ENCODE measurements at regions not wholly inside any gene's neighbourhood (a gene's known extent, or its start where the extent isn't known, plus 50 kb on each side); places are given as distances from the start of the nearest gene placed in this dataset.
"Not testable (repeated sequence)": the region's sequence is repeated elsewhere in the genome, so short reads cannot be mapped to it uniquely, and the experiment has no call there.

DNA sequence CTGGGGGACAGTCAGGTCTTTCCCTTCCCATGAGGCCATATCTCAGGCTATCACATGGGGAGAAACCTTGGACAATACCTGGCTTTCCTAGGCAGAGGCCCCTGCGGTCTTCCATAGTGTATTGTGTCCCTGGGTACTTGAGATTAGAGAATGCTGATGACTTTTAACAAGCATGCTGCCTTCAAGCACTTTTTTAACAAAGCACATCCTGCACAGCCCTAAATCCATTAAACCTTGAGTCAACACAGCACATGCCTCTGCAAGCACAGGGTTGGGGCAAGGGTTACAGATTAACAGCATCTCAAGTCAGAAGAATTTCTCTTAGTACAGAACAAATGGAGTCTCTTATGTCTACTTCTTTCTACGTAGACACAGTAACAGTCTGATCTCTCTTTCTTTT, 545.2 kb upstream of the NR2F2 start:
- H3K9ac ChIP-seq (ENCODE audit: low read length); H3K4me1 ChIP-seq (ENCODE audit: insufficient read depth, low read length); H3K4me3 ChIP-seq (ENCODE audit: low read depth in 1 of 2, low read length in 2 of 2); H3K27ac ChIP-seq (ENCODE audit: low read depth, low read length); H3K36me3 ChIP-seq (ENCODE audit: insufficient read depth, low read length); H3K27me3 ChIP-seq (ENCODE audit: control insufficient read depth in 1 of 2, insufficient read depth in 2 of 2, low read length in 2 of 2): not testable (repeated sequence)
- peaks cover 20% of the 10 kb centered on the region for H3K9me3 ChIP-seq (ENCODE audit: low read length)

DNA sequence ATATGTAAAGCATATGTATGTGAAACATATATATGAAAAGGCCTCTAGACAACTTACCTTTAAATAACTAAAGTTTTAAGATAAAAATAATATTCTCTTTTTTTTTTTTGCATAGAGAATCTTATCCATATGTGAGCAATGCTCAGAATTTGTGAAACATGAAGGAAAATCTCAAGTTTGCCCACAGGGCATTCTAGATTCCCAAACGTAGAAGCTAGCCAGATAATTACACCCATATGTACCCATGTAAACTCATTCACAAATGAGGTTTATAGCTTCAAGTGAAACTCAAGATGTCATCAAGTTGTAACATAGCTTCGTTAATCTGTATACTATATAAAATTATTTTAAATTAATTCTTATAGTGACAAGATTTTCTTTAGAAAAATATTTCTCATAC, 537.3 kb upstream of the NR2F2 start:
- H3K27ac ChIP-seq (ENCODE audit: low read depth, low read length) = no peak overlapping the region
- H3K9me3 ChIP-seq (ENCODE audit: low read length) = no peaks in the 10 kb centered on the region
- no peaks in the 10 kb centered on the region for H3K4me1 ChIP-seq (ENCODE audit: insufficient read depth, low read length)
- H3K27me3 ChIP-seq (ENCODE audit: control insufficient read depth in 1 of 2, insufficient read depth in 2 of 2, low read length in 2 of 2) = no peaks in the 10 kb centered on the region
- no peaks in the 10 kb centered on the region for H3K36me3 ChIP-seq (ENCODE audit: insufficient read depth, low read length)
- H3K9ac ChIP-seq (ENCODE audit: low read length) = no peak overlapping the region
- H3K4me3 ChIP-seq (ENCODE audit: low read depth in 1 of 2, low read length in 2 of 2) = no peak overlapping the region

DNA sequence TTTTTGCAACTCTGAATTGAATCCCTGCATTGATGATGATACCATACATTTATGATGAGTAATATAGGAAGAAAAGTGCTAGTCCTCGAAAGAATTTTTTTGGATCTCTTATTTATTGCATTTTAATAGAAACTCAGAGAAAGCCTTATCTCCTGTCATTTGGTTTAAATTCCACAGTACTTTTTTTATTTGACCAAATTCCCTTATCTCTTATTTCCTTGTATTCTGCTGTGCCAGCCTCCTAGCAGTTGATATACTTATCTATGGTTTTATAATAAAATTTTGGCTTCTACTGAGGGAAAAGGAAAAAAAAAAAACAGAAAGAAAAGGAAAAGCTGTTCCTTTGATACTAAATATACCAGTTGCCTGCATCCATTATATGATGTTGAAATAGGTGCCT, 535.1 kb upstream of the NR2F2 start:
- Histone ChIP-seq H3K9ac (ENCODE audit: low read length) (no peak overlapping the region), H3K9me3 (ENCODE audit: low read length) (no peaks in the 10 kb centered on the region), H3K27me3 (ENCODE audit: control insufficient read depth in 1 of 2, insufficient read depth in 2 of 2, low read length in 2 of 2) (no peaks in the 10 kb centered on the region), H3K4me3 (ENCODE audit: low read depth in 1 of 2, low read length in 2 of 2) (no peak overlapping the region), H3K4me1 (ENCODE audit: insufficient read depth, low read length) (no peaks in the 10 kb centered on the region), H3K27ac (ENCODE audit: low read depth, low read length) (no peak overlapping the region), H3K36me3 (ENCODE audit: insufficient read depth, low read length) (no peaks in the 10 kb centered on the region)

DNA sequence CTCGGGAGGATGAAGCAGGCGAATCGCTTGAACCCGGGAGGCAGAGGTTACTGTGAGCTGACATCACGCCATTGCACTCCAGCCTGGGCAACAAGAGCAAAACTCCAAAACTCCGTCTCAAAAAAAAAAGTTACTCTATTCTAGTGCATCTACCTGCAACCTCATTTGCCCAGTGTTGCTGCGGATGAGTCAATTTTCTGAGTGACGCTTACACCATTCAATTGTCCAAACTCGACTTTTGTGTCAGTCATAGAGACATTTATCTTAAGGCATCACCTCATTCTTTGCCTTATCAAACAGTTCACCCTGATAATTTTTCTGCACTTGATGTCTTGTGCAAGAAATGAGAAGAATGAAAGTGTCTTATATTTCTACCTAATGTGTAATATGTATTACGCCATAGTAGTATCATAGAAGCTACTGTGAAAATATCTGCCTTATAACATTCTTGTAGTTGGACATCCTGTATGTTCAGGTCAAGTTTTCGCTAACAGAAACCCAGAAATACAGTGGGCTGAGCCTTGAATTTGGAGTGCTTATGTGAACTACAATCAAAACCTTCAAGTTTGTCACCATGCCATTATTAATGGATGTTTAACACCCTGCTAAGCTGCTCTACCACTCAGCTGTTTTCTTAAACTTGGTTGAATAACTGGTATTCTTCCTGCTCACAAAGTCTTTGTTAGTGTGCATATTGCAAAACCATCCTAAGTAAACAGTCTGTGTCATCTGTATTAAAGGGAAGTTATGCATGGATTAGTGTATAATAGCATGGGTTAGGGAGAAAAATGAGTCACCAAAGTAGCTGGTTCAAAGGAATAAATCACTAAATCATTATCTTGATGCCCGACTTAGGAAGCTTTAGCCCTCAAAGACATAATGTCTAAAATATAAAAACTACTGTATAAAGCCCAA, 531.0 kb upstream of the NR2F2 start:
- Histone ChIP-seq H3K4me1 (ENCODE audit: insufficient read depth, low read length) (no peaks in the 10 kb centered on the region), H3K36me3 (ENCODE audit: insufficient read depth, low read length) (no peaks in the 10 kb centered on the region), H3K27ac (ENCODE audit: low read depth, low read length) (no peak overlapping the region), H3K9ac (ENCODE audit: low read length) (no peak overlapping the region), H3K9me3 (ENCODE audit: low read length) (no peaks in the 10 kb centered on the region), H3K27me3 (ENCODE audit: control insufficient read depth in 1 of 2, insufficient read depth in 2 of 2, low read length in 2 of 2) (no peaks in the 10 kb centered on the region), H3K4me3 (ENCODE audit: low read depth in 1 of 2, low read length in 2 of 2) (no peak overlapping the region)

DNA sequence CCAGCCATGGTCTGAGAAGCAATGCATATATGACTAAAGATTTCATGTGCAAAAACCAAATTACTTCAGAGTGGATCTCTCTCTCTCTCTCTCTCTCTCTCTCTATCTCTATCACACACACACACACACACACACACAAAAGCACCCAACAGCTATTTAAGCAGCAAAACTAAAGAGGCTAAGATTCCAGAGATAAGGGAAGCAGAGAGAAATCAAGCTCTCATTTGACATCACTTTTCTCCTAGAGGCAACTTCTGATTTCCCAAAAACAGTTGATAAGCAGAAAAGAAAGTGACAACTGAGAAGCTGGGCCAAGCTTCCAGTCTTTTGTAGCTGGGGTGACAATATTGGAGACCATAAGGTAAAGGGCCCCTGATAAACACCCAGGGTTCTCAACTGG, 526.0 kb upstream of the NR2F2 start:
- H3K27ac ChIP-seq (ENCODE audit: low read depth, low read length) = no peak overlapping the region
- no peak overlapping the region for H3K4me3 ChIP-seq (ENCODE audit: low read depth in 1 of 2, low read length in 2 of 2)
- no peak overlapping the region for H3K9ac ChIP-seq (ENCODE audit: low read length)
- no peaks in the 10 kb centered on the region for H3K4me1 ChIP-seq (ENCODE audit: insufficient read depth, low read length)
- no peaks in the 10 kb centered on the region for H3K36me3 ChIP-seq (ENCODE audit: insufficient read depth, low read length)
- H3K9me3 ChIP-seq (ENCODE audit: low read length) = peaks cover 5% of the 10 kb centered on the region
- H3K27me3 ChIP-seq (ENCODE audit: control insufficient read depth in 1 of 2, insufficient read depth in 2 of 2, low read length in 2 of 2) = no peaks in the 10 kb centered on the region

DNA sequence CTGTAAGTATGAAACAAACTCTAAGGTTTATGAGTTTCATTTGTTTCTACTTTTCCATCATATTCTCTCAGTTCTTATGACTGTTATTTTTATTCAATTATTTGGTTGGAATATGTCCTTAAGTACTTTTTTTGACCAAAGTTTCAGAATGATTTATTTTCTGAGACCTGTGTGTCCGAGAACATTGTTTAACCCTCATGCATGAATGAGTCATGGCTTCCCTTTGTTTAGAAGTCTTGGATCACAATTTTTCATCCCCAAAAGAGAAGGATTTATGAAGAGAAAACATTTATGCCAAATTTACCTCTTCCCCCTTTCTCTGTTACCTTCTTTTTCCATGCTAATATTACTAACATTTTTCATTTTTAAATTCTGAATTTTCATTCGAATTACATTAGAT, 518.0 kb upstream of the NR2F2 start:
- Histone ChIP-seq H3K27me3 (ENCODE audit: control insufficient read depth in 1 of 2, insufficient read depth in 2 of 2, low read length in 2 of 2) (no peaks in the 10 kb centered on the region), H3K9ac (ENCODE audit: low read length) (no peak overlapping the region), H3K4me1 (ENCODE audit: insufficient read depth, low read length) (no peaks in the 10 kb centered on the region), H3K27ac (ENCODE audit: low read depth, low read length) (no peak overlapping the region), H3K4me3 (ENCODE audit: low read depth in 1 of 2, low read length in 2 of 2) (no peak overlapping the region), H3K36me3 (ENCODE audit: insufficient read depth, low read length) (no peaks in the 10 kb centered on the region), H3K9me3 (ENCODE audit: low read length) (no peaks in the 10 kb centered on the region)

DNA sequence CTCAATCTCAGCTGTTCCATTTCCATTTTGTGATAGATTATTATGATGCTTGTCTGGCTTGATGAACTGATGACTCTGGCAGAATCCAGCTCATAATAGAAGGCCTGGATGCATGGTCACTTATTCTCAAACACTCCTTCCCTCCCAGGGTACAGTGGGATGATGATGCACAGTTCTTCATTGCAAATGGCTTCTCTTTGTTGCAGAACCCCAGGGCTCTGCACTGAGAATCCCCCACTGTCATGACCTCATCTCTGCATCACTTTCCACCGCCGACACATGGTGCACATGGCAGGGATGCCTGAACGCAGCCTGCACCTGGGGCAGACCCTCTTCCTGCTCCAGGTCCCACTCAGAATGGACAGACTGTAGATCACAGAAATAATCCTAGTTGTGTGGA, 515.6 kb upstream of the NR2F2 start:
- H3K9ac ChIP-seq (ENCODE audit: low read length) = no peak overlapping the region
- H3K4me1 ChIP-seq (ENCODE audit: insufficient read depth, low read length) = no peaks in the 10 kb centered on the region
- no peak overlapping the region for H3K27ac ChIP-seq (ENCODE audit: low read depth, low read length)
- no peaks in the 10 kb centered on the region for H3K27me3 ChIP-seq (ENCODE audit: control insufficient read depth in 1 of 2, insufficient read depth in 2 of 2, low read length in 2 of 2)
- H3K4me3 ChIP-seq (ENCODE audit: low read depth in 1 of 2, low read length in 2 of 2) = no peak overlapping the region
- no peaks in the 10 kb centered on the region for H3K36me3 ChIP-seq (ENCODE audit: insufficient read depth, low read length)
- H3K9me3 ChIP-seq (ENCODE audit: low read length) = no peaks in the 10 kb centered on the region

DNA sequence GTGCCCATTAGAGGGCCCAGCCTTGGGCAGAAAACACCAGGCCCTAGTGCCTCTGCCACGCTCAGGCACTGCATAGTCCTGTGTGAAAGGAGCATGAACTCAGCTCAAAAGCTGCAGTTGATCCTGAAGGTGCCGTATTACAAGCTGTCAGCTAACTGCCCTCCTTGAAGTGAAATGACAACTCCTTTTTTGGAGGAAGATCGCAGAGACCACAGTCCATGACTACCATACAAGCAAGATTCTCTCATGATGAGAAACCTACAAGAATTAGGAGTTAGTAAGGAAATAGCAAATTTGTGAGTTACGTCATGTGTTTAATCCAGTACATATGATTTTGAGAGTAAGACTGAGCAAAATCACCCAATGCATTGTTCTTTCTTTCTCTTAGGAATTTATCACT, 513.9 kb upstream of the NR2F2 start:
- Histone ChIP-seq H3K9me3 (ENCODE audit: low read length) (no peaks in the 10 kb centered on the region), H3K4me3 (ENCODE audit: low read depth in 1 of 2, low read length in 2 of 2) (no peak overlapping the region), H3K27me3 (ENCODE audit: control insufficient read depth in 1 of 2, insufficient read depth in 2 of 2, low read length in 2 of 2) (no peaks in the 10 kb centered on the region), H3K36me3 (ENCODE audit: insufficient read depth, low read length) (no peaks in the 10 kb centered on the region), H3K27ac (ENCODE audit: low read depth, low read length) (no peak overlapping the region), H3K4me1 (ENCODE audit: insufficient read depth, low read length) (no peaks in the 10 kb centered on the region), H3K9ac (ENCODE audit: low read length) (no peak overlapping the region)

DNA sequence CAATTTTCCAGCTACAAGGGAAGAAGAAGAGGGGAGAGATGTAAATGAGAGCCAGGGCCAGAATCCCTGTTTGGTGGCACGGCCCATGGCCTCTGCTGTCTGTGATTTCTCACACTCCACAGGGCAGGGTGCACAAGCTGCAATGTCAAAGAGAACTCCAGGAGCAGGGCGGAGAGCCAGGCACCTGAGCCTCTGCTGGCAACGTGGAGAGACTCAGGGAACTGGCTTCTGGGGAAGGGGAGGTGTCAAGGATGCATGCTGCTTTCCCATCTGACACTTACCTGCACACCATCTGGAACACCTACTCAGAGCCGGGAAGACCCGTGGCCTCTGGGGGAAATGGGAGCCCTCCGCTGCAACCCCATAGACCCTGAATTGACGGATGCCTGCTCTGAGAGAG, 507.5 kb upstream of the NR2F2 start:
- Histone ChIP-seq H3K9me3 (ENCODE audit: low read length) (no peaks in the 10 kb centered on the region), H3K9ac (ENCODE audit: low read length) (no peak overlapping the region), H3K27ac (ENCODE audit: low read depth, low read length) (no peak overlapping the region), H3K36me3 (ENCODE audit: insufficient read depth, low read length) (no peaks in the 10 kb centered on the region), H3K4me3 (ENCODE audit: low read depth in 1 of 2, low read length in 2 of 2) (no peak overlapping the region), H3K27me3 (ENCODE audit: control insufficient read depth in 1 of 2, insufficient read depth in 2 of 2, low read length in 2 of 2) (no peaks in the 10 kb centered on the region), H3K4me1 (ENCODE audit: insufficient read depth, low read length) (no peaks in the 10 kb centered on the region)

DNA sequence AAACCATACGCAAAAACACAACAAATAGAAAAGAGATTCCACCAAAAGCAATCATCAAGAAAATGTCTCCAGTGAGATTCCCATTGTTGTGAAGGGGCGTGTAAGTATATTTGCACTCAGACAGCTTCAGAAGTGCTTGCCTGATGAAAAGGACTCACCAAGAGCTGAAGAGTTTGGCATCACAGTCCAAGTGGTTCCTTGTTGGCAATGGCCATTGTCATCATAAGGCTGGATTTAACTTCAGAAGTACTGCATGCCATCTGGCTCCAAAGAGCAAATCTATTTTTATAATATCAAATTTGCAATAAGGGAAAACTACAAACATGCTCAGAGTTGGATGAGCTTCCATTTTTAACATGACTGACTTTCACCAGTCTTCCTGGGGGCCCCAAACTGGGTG, 505.3 kb upstream of the NR2F2 start:
- Histone ChIP-seq H3K4me1 (ENCODE audit: insufficient read depth, low read length) (no peaks in the 10 kb centered on the region), H3K36me3 (ENCODE audit: insufficient read depth, low read length) (no peaks in the 10 kb centered on the region), H3K27ac (ENCODE audit: low read depth, low read length) (no peak overlapping the region), H3K9me3 (ENCODE audit: low read length) (no peaks in the 10 kb centered on the region), H3K4me3 (ENCODE audit: low read depth in 1 of 2, low read length in 2 of 2) (no peak overlapping the region), H3K27me3 (ENCODE audit: control insufficient read depth in 1 of 2, insufficient read depth in 2 of 2, low read length in 2 of 2) (no peaks in the 10 kb centered on the region), H3K9ac (ENCODE audit: low read length) (no peak overlapping the region)

DNA sequence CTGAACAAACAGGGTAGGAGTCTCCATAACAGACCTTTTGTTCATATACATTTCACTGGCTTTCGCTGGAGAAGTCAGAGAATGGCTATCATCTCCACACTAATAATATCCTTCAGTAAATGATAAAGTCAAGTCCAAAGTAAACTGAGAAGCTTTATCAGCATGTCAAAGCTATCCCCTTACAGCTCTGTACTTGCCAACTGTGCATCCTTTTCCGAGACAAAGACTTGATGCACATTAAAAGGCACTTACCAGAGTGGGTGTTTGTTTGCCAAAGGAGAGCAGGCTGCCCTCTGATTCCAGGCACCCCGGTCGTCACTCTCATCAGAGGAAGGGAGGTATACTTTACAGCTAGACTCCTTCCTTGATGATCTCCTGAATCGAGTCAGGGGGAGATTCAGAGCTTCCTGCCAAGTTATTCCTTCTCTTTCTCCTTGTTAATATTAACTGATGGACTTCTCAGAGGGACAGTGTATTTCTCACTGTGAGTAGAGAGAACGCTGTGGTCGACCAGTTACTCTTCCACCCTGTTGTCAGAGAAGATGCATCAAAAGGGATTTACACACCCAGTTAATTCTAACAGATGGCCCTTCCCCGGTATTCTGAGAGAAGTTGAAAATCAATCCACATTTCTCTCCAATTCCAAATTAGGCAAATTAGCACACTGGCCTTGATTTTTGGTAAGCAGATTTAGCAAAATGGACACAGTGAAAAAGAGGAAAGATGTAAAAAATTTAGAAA, 504.7 kb upstream of the NR2F2 start:
- H3K27me3 ChIP-seq (ENCODE audit: control insufficient read depth in 1 of 2, insufficient read depth in 2 of 2, low read length in 2 of 2) = no peaks in the 10 kb centered on the region
- no peaks in the 10 kb centered on the region for H3K36me3 ChIP-seq (ENCODE audit: insufficient read depth, low read length)
- no peak overlapping the region for H3K9ac ChIP-seq (ENCODE audit: low read length)
- no peaks in the 10 kb centered on the region for H3K4me1 ChIP-seq (ENCODE audit: insufficient read depth, low read length)
- no peaks in the 10 kb centered on the region for H3K9me3 ChIP-seq (ENCODE audit: low read length)
- H3K27ac ChIP-seq (ENCODE audit: low read depth, low read length) = no peak overlapping the region
- H3K4me3 ChIP-seq (ENCODE audit: low read depth in 1 of 2, low read length in 2 of 2) = no peak overlapping the region

All from muscle layer of colon (tissue), 2 donors.